Anterior cingulate cortex (tissue), 58 donors: ENCODE measurements at regions not wholly inside any gene's neighbourhood (a gene's known extent, or its start where the extent isn't known, plus 50 kb on each side); places are given as distances from the start of the nearest gene placed in this dataset.
"Not testable (repeated sequence)": the region's sequence is repeated elsewhere in the genome, so short reads cannot be mapped to it uniquely, and the experiment has no call there.

Experiments used
- DNase-seq, 58 donors: peaks; one replicate each; lab custom pipeline; 2025; lab: John Stamatoyannopoulos, UW

DNA sequence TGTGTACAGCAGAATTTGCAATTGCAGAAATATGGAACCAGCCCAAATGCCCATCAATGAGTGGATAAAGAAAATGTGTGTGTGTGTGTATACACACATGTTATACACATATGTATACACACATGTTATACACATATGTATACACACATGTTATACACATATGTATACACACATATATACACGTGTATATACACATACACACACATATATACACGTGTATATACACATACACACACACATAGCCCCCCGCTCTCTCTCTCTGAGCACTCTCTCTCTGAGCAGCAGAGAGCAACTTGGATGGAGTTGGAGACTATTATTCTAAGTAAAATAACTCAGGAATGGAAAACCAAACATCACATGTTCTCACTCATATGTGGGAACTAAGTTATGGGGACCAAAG is 289.6 kb upstream of the INTU start:
- not testable (repeated sequence) for DNase-seq

GRCh38 chr4:127344071-127344470 is 288.7 kb upstream of the INTU start:
- DNase-seq = no peak

DNA sequence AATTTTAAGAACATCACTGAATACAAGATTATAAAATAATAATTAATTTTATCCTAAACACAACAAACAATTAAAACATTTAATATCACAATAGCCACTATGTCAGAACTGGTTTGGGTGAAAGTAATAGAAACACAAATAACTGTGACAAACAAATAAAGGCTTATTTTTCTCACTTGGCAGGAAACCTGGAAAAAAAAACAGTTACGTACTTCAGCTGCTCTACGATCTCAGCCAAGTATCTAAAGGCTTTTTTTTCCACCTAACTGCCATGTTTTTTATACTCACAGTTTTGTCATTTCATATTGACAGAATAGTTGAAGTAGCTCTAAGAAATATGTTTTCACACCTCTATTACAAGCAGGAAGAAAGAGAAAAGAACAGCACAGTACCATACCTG is 284.8 kb upstream of the INTU start:
- DNase-seq = no peak

- no peak for DNase-seq
Observed at GRCh38 chr4:127352220-127353113, 280.3 kb upstream of the INTU start.

DNA sequence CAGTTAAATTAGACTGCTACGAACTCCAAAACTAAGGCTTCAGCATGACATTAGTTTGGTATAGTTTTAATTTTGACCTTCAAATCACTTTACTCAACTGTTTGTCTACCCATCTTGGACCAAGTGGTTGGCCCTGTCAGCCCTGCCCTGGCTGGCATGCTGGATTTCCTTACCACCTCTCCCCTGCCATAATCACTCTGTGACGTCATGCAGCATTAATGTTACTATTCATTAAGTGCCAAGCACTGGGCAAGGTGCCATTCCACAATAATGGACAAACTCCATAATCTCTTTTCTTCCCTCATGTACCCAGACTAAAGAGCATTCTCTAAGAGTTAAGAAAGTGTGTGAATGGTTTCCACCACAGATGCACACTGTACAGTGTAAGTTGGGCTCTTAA is 277.0 kb upstream of the INTU start:
- DNase-seq = peak in 4 of 58 donors; percentile 2 to 9 (median 6)

DNA sequence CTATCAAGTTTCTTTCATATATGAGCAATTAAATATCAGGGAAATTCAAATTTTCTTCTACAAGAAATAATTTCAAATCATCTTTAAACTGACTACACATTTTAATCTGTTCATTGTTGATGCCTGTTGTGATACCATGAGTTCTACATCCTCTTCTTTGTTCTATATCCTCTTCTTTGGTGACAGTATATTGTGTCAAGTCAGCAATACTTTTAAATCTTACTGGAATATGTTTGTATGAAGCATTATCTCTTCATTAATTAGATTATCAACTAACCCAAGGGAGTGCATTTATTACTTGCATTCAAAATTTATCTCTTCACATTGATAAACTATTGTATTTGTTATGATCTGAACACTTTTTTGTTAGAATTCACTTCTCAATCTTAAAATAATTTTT is 275.0 kb upstream of the INTU start:
- DNase-seq = no peak

- DNase-seq = no peak
Observed at GRCh38 chr4:127362686-127363085, 270.1 kb upstream of the INTU start.

DNA sequence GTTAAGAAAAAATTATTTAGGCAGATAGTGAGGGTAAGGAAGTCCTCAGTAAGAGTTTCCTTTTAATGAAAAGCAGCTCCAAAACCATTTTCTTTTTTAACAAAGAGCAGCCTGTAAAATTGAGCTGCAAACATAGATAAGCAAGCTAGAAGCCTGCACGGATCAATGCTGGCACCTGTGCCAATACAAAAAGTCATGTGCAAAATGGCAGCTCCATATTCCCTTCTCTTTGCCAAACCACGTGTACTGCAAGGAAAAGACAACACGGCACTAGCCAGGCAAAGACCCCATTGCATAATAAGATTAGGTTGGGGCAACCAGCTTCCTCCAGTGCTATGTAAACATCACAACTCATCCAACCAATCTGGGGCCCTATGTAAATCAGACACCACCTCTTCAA is 268.4 kb upstream of the INTU start:
- no peak for DNase-seq

- no peak for DNase-seq
Observed at GRCh38 chr4:127364911-127365310, 267.8 kb upstream of the INTU start.

DNA sequence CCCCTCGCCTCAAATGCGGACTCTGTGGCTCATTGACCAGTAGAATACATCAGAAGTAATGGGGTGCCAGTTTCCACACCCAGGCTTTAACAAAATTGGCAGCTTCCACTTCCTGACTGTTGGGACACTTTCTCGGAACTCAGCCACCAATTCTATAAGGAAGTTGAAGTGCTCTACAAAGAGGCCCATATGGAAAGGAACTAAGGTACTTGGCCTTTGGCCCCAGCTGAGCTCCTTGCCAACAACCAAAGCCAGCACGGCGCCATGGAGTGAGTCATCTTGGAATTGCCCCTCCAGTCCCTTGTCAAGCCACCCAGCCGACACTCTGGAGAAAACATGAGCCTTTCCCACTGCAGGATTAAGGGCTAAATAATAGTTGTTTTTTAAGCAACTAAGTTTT is 262.2 kb upstream of the INTU start:
- DNase-seq = no peak

DNA sequence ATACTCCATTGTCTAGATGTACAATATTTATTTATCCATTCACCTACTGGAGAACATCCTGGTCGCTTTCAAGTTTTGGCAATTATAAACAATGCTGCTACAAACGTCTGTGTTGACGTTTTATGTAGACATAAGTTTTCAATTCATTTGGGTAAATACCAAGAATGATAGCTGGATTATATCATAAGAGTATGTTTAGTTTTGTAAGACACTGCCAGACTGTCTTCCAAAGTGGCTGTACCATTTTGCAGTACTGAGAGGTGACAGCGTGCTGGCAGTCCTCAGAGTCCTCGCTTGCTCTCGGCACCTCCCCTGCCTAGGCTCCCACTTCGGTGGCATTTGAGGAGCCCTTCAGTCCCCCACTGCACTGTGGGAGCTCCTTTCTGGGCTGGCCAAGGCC is 253.3 kb upstream of the INTU start:
- no peak for DNase-seq

DNA sequence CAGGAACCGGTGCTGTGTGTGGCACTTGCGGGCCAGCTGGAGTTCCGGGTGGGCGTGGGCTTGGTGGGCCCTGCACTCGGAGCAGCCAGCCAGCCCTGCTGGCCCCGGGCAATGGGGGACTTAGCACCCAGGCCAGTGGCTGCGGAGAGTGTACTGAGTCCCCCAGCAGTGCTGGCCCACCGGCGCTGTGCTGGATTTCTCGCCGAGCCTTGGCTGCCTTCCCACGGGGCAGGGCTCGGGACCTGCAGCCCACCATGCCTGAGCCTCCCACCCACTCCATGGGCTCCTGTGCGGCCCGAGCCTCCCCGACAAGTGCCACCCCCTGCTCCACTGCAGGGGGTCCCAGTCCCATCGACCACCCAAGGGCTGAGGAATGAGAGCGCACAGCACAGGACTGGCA is 252.8 kb upstream of the INTU start:
- DNase-seq = not testable (repeated sequence)

GRCh38 chr4:127383666-127384065 is 249.1 kb upstream of the INTU start:
- no peak for DNase-seq

GRCh38 chr4:127394516-127394915 is 238.2 kb upstream of the INTU start:
- DNase-seq = no peak

DNA sequence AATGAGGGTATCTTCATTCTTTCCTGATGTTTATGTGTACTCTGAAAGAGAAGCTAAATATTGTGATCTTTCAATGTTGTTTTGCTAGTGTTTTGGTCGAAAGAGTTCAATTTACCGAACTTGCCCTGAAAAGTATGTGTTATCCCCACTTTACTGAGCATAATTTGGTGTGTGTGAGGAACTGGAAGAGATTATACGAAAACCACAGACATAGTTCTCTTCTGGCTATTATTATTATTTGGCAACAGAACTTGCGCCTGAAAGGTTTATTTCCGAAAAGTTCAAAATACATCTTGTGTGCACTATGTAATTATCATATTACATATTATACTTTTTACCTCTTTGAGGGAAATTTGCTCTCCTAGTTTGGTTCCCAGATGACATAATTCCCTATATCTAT is 232.5 kb upstream of the INTU start:
- DNase-seq = no peak

DNA sequence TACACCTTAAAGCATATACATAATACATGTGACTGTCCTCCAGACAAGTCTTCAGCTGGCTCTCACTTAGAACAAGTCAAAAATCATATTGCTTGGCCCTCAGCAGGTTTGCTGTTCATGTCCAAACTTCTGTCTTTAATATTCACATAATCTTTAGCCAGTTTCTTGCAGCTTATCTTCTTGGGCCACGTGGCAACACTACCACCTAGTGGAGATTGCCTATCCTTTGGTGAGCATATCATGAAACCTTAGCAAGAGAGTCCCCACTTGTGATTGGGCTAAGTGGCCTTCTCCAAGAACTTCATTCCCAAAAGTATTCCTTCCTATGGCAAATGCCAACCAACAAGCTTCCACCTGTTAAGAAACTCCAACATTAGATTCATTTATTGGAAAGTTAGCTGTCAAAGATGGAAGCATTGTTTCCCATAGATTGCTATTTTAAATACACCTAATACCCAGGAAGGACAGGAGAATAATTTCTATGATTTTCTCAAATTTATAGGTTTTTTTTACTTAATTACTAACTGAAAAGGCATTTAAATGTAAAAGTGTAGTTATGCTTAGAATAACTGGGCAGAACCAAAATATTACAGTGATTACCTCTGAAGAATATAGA is 231.9 kb upstream of the INTU start:
- peak in 3 of 58 donors; percentile 1 to 4 (median 4) for DNase-seq

DNA sequence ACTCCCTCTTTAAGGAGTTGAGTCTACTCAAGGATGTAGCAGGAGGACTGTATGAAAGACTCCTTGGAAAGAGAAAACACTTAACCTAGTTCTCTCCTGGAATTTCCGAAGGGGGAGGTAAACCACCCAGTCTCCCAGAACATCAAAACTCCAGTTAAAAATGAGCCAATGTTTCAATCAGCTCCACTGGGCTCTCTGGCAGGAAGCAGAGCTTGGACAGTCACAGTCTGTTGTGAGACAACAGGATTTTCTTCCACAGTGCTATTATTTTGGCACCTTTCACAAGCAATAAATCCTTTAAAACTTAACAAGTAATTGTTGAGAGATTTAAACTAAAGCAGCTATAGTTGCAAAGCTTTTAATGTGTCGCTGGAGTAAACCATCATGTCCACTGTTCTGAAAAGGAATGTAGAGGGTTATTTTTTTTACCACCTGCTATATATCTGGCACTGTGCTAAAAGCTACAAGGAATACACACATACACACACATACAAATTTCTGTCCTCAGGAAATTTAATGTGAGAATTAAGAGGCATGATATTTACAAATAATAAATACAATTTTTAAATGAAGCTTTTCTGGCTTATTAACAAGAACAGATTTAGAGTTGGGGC is 229.2 kb upstream of the INTU start:
- no peak for DNase-seq

DNA sequence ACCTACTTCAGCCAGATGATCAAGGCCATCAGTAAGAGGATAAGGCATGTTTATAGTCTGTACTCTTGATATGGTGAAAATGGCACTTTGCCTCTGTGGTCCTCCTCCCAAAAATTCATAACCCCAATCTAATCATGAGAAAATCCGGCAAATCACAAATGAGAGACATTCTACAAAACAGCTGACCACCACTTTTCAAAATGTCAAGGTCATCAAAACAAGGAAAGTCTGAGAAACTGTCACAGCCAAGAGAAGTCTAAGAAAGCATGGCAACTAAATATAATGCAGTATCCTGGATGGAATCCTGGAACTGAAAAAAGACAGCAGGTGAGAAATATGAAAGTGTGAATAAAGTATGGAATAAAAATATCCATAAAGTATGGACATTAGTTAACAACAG is 226.6 kb upstream of the INTU start:
- DNase-seq = no peak

DNA sequence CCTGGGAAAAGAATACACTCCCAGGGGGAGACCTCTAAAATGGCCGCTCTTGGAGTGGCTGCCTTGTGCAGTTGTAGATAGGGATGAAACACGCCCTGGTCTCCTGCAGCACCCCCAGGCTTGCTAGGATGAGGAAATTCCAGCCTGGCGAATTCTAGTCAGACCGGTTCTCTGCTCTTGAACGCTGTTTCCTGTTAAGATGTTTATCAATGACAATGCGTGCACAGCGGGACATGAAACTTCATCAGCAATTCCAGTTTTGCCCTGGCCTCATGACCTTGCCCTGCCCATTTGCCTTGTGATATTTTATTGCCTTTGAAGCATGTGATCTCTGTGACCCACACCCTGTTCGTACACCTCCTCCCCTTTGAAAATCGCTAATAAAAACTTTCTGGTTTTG is 225.2 kb upstream of the INTU start:
- DNase-seq = not testable (repeated sequence)

DNA sequence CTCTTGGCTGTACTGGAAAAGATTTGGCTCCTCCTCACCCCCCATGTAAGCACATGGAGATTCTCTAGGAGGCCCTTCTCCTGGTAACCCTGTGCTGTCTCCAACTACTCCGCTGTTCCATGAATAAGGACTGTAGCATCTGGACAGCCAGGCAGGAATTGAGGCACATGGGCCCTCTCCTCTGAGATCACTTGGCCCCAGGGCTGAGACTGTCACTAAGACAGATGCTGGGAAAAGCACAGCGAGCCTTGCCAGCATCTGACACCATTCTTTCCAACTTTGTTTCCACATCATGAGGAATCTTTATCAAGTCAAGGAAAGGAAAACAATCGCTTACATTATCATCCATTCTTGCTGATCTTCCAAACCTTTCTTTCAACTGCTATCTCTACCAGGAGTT is 222.6 kb upstream of the INTU start:
- no peak for DNase-seq

DNA sequence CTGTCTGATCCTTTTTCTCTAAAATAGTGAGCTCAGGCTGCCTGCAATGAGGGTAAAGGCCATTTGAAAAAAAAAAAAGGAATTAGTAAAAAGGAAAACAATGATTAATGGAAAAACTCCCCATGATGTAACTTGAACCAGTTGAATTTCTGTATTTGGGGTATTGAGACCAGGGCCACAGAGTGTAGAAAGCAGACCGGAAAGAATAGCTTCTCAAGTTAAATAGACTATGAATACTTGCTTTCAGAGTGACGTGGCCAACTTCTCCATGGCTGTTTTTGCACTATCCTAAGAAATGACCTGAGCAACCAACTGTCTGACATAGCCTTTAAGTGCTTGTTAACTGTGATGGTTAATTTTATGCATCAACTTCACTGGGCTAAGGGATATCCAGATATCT is 222.1 kb upstream of the INTU start:
- no peak for DNase-seq
